GM12865 (cell line): ENCODE measurements at regions not wholly inside any gene's neighbourhood (a gene's known extent, or its start where the extent isn't known, plus 50 kb on each side); places are given as distances from the start of the nearest gene placed in this dataset.

Source experiments
- DNase-seq: peaks from one replicate; pipeline ENCODE4 v3.0.0; 2010; ENCODE audit warnings: low read depth
- H3K4me3 ChIP-seq: 2 replicates; pipeline ENCODE4 v1.5.1; 2011; ENCODE audit warnings: mild to moderate bottlenecking, low read depth, low read length, control low read depth
- CTCF ChIP-seq: IDR thresholded peaks from 2 replicates; pipeline ENCODE4 v1.5.1; 2011; ENCODE audit warnings: low read length, control low read depth, low read depth, inconsistent platforms; ENCODE audit not compliant: insufficient read depth; ENCODE audit errors: missing control alignments

DNA sequence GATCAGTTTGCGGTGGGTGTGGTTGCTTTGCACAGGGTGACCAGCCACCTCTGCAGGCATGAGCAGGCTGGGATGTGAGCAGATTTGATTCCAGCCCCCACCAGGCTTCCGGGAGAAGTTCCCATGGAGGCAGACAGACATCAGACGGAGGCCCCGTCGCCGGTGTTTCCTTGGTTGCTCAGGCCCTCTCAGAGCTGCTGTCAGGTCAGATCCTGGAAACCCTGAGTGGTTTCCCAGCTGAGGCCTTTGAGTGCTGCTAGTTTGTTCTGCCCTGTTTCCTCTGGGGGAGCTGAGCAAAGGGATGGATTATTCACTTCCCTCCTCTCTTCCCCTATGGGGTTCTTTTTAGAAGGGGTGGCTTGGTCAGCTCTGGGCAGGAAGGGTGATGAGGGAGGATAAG lies 62.2 kb downstream of the FAM241B start:
- no peak for DNase-seq
- H3K4me3 ChIP-seq: no peak overlapping the region
- TF ChIP-seq CTCF: no peak

GRCh38 chr10:69692891-69693290 lies 62.8 kb downstream of the FAM241B start:
- H3K4me3 ChIP-seq: no peak overlapping the region
- DNase-seq: no peak
- no peak for TF ChIP-seq CTCF

GRCh38 chr10:69693886-69694285 lies 63.8 kb downstream of the FAM241B start:
- DNase-seq: no peak
- H3K4me3 ChIP-seq: no peak overlapping the region
- TF ChIP-seq CTCF: no peak

- no peak for DNase-seq
- no peak overlapping the region for H3K4me3 ChIP-seq
- no peak for TF ChIP-seq CTCF
Observed at GRCh38 chr10:69696073-69696731, 66.2 kb downstream of the FAM241B start.

GRCh38 chr10:69697006-69697405 lies 67.0 kb downstream of the FAM241B start:
- no peak for TF ChIP-seq CTCF
- no peak for DNase-seq
- no peak overlapping the region for H3K4me3 ChIP-seq

DNA sequence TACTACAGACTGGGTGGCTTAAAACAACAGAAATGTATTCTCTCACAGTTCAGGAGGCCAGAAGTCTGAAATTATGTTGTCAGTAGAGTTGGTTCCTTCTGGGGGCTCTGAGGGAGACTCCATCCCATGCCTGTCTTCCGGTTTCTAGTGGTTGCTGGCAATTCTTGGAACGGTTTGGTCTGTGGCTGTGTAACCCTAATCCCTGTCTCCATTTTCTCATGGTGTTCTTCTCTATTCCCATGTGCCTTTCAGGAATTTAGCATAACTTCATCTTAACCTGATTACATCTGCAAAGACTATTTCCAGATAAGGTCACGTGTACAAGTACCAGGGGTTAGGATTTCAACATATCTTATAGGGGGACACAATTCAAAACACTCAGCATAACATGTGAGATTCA lies 73.2 kb downstream of the FAM241B start:
- TF ChIP-seq CTCF: no peak
- no peak for DNase-seq
- H3K4me3 ChIP-seq: no peak overlapping the region

- H3K4me3 ChIP-seq: no peak overlapping the region
- TF ChIP-seq CTCF: no peak
- no peak for DNase-seq
Observed at GRCh38 chr10:69703766-69704630, 74.0 kb downstream of the FAM241B start.
